ENCODE measurements at regions not wholly inside any gene's neighbourhood (a gene's known extent, or its start where the extent isn't known, plus 50 kb on each side); places are given as distances from the start of the nearest gene placed in this dataset.
A peak's percentile ranks its signal among the peaks of the same experiment; 100 is the strongest.

GRCh38 chr10:2874963-2875362, 192.4 kb upstream of the PFKP start:
- H3K9me3 Mint-ChIP-seq, result peaks cover 7% of the 10 kb centered on the region
- CTCF ChIA-PET, result no interaction called here
- peaks cover 3% of the 10 kb centered on the region for H3K27me3 Mint-ChIP-seq
- no peak overlapping the region for H3K27ac Mint-ChIP-seq
- no peaks in the 10 kb centered on the region for H3K4me1 Mint-ChIP-seq
- no peak overlapping the region for H3K4me3 Mint-ChIP-seq
- DNase-seq, result no peak
- no peaks in the 10 kb centered on the region for H3K36me3 Mint-ChIP-seq

DNA sequence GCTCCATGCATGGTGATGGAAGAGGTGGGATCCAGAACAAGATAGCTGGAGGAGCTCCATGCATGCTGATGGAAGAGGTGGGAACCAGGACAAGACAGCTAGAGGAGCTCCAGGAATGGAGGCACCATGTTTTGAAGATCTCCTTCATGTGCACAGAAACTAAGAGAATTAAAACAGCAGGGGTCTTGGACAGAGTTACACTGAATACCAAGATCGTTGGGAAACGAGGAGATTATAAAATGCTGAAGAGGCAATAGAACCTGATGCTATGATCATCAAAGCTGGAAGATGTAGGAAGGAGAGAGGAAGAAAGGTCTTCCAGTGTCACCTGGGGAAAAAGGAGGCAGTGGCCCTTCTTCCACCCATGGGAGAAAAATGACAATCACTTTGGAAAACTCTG, 193.6 kb upstream of the PFKP start:
- CTCF ChIA-PET, result no interaction called here
- H3K4me3 Mint-ChIP-seq, result no peak overlapping the region
- H3K36me3 Mint-ChIP-seq, result no peaks in the 10 kb centered on the region
- H3K4me1 Mint-ChIP-seq, result no peaks in the 10 kb centered on the region
- peaks cover 2% of the 10 kb centered on the region for H3K27me3 Mint-ChIP-seq
- peaks cover 7% of the 10 kb centered on the region for H3K9me3 Mint-ChIP-seq
- no peak for DNase-seq
- no peak overlapping the region for H3K27ac Mint-ChIP-seq

DNA sequence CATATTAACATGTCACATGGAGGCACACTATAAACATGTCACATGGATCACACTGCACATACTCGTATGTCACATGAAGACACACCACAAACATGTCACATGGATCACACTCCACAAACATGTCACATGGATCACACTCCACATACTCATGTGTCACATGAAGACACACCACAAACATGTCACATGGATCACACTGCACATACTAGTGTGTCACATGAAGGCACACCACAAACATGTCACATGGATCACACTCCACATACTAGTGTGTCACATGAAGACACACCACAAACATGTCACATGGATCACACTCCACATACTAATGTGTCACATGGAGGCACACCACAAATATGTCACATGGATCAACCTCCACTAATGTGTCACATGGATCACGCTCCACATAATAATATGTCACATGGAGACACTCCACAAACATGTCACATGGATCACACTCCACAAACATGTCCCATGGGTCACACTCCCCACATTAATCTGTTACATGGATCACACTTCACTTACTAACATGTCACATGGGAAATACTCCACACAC, 195.6 kb upstream of the PFKP start:
- no peaks in the 10 kb centered on the region for H3K4me1 Mint-ChIP-seq
- CTCF ChIA-PET, result no interaction called here
- H3K9me3 Mint-ChIP-seq, result peaks cover 9% of the 10 kb centered on the region
- H3K27me3 Mint-ChIP-seq, result peaks cover 4% of the 10 kb centered on the region
- H3K4me3 Mint-ChIP-seq, result no peak overlapping the region
- DNase-seq, result no peak
- H3K27ac Mint-ChIP-seq, result no peak overlapping the region
- H3K36me3 Mint-ChIP-seq, result no peaks in the 10 kb centered on the region

- no peak overlapping the region for H3K27ac Mint-ChIP-seq
- no peak overlapping the region for H3K4me3 Mint-ChIP-seq
- no peak for DNase-seq
- no peaks in the 10 kb centered on the region for H3K36me3 Mint-ChIP-seq
- CTCF ChIA-PET, result no interaction called here
- peaks cover 9% of the 10 kb centered on the region for H3K9me3 Mint-ChIP-seq
- no peaks in the 10 kb centered on the region for H3K4me1 Mint-ChIP-seq
- H3K27me3 Mint-ChIP-seq, result peaks cover 4% of the 10 kb centered on the region
These were observed 196.7 kb upstream of the PFKP start for GRCh38 chr10:2870654-2871053.

GRCh38 chr10:2867788-2868299, 199.5 kb upstream of the PFKP start:
- Mint-ChIP-seq H3K36me3 (no peaks in the 10 kb centered on the region), H3K4me3 (no peak overlapping the region), H3K9me3 (peaks cover 10% of the 10 kb centered on the region), H3K27me3 (peaks cover 4% of the 10 kb centered on the region), H3K4me1 (no peaks in the 10 kb centered on the region), H3K27ac (no peak overlapping the region)
- DNase-seq, result no peak
- CTCF ChIA-PET, result no interaction called here

- Mint-ChIP-seq H3K9me3 (peaks cover 3% of the 10 kb centered on the region), H3K27ac (no peak overlapping the region), H3K36me3 (no peaks in the 10 kb centered on the region), H3K4me1 (no peaks in the 10 kb centered on the region), H3K27me3 (peaks cover 4% of the 10 kb centered on the region), H3K4me3 (no peak overlapping the region)
- DNase-seq, result no peak
- CTCF ChIA-PET, result no interaction called here
These were observed 200.8 kb upstream of the PFKP start for GRCh38 chr10:2866569-2866968.

DNA sequence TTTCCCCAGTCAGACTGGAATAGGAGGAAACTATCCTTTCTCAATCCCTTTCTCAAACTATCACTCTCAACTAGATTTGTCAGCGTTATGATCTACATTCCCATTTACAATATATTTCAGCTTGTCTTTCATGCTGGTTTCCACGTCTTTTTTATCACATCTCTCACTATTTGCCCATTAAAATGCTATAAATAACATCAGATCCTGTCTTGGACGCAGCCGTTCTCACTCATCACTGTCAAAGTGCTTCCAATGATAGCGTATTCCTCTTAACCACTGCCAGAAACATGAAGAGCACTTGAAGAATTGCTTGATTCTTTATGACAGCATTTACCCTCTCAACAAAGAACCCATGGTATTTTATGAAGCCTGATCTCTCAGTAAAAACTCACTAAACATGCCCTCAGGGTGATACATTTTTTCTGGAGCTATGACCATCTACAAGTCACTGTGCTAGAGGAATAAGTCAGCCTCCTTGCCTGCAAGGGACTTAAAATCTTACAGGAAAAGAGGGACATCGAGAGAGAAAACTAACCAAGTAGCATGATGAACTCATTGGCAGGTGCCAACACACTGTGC, 205.6 kb upstream of the PFKP start:
- H3K27me3 Mint-ChIP-seq, result peaks cover 4% of the 10 kb centered on the region
- H3K4me1 Mint-ChIP-seq, result no peaks in the 10 kb centered on the region
- H3K36me3 Mint-ChIP-seq, result no peaks in the 10 kb centered on the region
- no peak for DNase-seq
- H3K27ac Mint-ChIP-seq, result no peak overlapping the region
- no peak overlapping the region for H3K4me3 Mint-ChIP-seq
- CTCF ChIA-PET, result interaction anchor here (0.7 kb wide), 1 partner anchor 32 kb away, joined by 3 read pairs; no protein-coding TSS in a partner anchor
- H3K9me3 Mint-ChIP-seq, result peaks cover 1% of the 10 kb centered on the region

DNA sequence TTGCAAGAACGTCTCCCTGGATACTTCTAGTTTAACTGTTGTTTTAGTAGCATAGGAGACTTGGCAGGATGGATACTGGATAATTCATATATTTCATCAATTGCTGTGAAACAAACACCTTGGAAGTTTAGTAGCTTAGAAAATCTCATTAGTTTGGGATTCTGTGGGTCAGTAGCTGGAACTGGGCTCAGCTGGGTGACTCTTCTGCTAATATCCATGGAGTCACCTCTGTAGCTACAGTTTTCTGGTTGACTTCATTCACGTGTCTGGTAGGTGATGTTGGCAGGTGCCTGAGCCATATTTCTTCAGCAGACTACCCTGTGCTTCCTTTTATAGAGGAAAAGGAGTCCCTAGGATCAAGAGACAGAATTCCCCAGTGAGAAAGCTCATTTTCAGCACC, 208.9 kb upstream of the PFKP start:
- H3K27me3 Mint-ChIP-seq, result peaks cover 4% of the 10 kb centered on the region
- H3K4me1 Mint-ChIP-seq, result no peaks in the 10 kb centered on the region
- no peaks in the 10 kb centered on the region for H3K36me3 Mint-ChIP-seq
- no peak overlapping the region for H3K27ac Mint-ChIP-seq
- CTCF ChIA-PET, result no interaction called here
- no peaks in the 10 kb centered on the region for H3K9me3 Mint-ChIP-seq
- DNase-seq, result no peak
- no peak overlapping the region for H3K4me3 Mint-ChIP-seq

- H3K27me3 Mint-ChIP-seq, result peaks cover 4% of the 10 kb centered on the region
- H3K27ac Mint-ChIP-seq, result no peak overlapping the region
- H3K4me1 Mint-ChIP-seq, result no peaks in the 10 kb centered on the region
- H3K36me3 Mint-ChIP-seq, result no peaks in the 10 kb centered on the region
- no peak overlapping the region for H3K4me3 Mint-ChIP-seq
- CTCF ChIA-PET, result no interaction called here
- no peak for DNase-seq
- H3K9me3 Mint-ChIP-seq, result no peaks in the 10 kb centered on the region
These were observed 210.8 kb upstream of the PFKP start for GRCh38 chr10:2856598-2856997.

DNA sequence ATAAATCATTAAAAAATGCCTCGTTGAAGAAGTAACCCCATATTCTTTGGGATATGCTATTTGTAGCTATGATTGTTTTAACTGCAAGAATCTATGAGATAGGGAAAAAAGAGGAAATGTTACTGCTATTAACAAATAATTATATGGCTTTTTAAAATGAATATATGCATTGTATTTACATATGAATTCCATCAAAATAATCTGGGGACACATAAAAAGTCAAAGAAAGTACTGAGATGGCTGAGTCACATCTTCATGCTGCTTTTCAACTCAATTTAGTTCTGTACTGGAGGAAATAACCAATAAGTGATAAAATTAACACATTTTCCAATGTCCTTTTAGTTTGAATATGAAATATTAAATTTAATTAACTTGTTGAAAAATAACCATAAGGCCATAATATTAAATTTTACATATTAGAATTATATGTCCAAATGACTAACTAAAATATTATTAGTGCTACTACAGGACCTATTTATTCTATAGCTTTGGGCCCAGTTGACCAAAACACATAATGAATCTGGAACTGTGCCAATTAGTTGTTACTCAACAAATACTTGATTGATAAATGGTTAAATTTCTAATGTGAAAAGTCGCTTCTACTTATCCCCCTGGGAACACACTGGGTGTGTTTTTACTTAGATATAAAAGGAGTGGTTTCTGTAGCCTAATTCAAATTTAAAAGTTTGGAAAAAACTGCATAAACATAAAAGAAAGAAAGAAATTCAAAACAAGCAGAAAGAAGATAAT, 214.6 kb upstream of the PFKP start:
- H3K9me3 Mint-ChIP-seq, result no peaks in the 10 kb centered on the region
- H3K4me3 Mint-ChIP-seq, result no peak overlapping the region
- no peak overlapping the region for H3K27ac Mint-ChIP-seq
- H3K27me3 Mint-ChIP-seq, result no peaks in the 10 kb centered on the region
- CTCF ChIA-PET, result no interaction called here
- no peaks in the 10 kb centered on the region for H3K4me1 Mint-ChIP-seq
- no peaks in the 10 kb centered on the region for H3K36me3 Mint-ChIP-seq
- no peak for DNase-seq

DNA sequence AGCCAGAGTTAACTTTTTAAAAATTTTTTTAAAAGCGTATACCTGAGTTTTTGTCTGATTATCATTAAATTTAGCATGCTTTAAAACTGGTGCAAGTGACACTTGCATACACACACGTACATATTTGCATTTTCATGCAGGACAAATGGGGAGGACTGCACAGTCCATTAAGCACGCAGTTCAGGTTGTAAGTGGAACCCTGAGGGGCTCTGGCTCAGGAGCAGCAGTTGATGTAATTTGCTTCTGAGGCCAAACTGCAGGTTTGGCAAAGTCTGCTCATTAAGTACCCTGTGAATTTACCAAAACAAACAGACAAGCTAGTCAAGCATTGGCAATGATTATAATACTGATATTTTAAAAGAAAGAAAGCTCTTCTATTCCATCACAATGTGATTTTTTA, 215.8 kb upstream of the PFKP start:
- no peak overlapping the region for H3K27ac Mint-ChIP-seq
- no peaks in the 10 kb centered on the region for H3K9me3 Mint-ChIP-seq
- H3K27me3 Mint-ChIP-seq, result no peaks in the 10 kb centered on the region
- no peaks in the 10 kb centered on the region for H3K4me1 Mint-ChIP-seq
- no peaks in the 10 kb centered on the region for H3K36me3 Mint-ChIP-seq
- no peak overlapping the region for H3K4me3 Mint-ChIP-seq
- CTCF ChIA-PET, result no interaction called here
- DNase-seq, result no peak

DNA sequence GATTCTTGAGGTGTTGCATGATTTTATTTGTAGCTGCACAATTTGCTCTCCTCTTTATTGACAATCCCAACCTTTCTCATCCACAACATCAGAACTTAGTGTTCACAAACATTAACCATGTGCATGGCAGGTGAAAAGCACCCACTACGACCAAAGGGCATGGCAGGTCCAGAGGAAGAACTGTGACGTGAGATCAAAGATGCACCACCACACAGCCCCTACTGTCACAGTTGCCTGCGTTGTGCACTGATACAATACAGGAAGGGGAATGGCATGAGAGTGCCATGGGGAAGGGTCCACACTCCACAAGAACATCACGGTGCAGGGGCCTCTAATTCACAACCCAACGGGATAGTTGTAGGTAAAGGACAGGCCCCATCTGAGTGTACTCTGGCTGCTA, 217.1 kb upstream of the PFKP start:
- CTCF ChIA-PET, result no interaction called here
- no peaks in the 10 kb centered on the region for H3K4me1 Mint-ChIP-seq
- no peaks in the 10 kb centered on the region for H3K27me3 Mint-ChIP-seq
- no peak overlapping the region for H3K4me3 Mint-ChIP-seq
- DNase-seq, result no peak
- no peaks in the 10 kb centered on the region for H3K36me3 Mint-ChIP-seq
- H3K9me3 Mint-ChIP-seq, result no peaks in the 10 kb centered on the region
- no peak overlapping the region for H3K27ac Mint-ChIP-seq

DNA sequence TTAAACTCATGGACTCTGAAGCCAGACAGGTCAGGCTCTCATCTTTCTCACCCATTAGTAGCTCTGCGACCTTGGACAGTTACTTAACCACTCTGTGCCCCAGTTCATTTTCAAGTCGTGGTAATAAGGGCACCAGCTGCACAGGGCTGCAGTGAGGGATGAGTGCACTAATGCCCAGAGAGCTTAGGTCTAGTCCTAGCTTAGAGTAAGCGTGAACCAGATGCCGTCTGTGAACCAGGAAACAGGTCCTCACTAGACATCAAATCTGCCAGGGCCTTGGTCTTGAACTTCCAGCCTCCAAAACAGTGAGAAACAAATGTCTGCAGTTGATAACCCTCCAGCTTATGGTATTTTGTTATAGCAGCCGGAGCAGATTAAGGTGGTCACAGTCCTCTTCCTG, 222.4 kb upstream of the PFKP start:
- Mint-ChIP-seq H3K4me1 (no peaks in the 10 kb centered on the region), H3K9me3 (no peaks in the 10 kb centered on the region), H3K27me3 (no peaks in the 10 kb centered on the region), H3K36me3 (no peaks in the 10 kb centered on the region), H3K4me3 (no peak overlapping the region), H3K27ac (no peak overlapping the region)
- no peak for DNase-seq
- CTCF ChIA-PET, result interaction anchor here (0.6 kb wide), 1 partner anchor 133 kb away, joined by 3 read pairs; no protein-coding TSS in a partner anchor

GRCh38 chr10:2839081-2839725, 228.1 kb upstream of the PFKP start:
- no peaks in the 10 kb centered on the region for H3K36me3 Mint-ChIP-seq
- H3K9me3 Mint-ChIP-seq, result no peaks in the 10 kb centered on the region
- H3K27me3 Mint-ChIP-seq, result peaks cover 8% of the 10 kb centered on the region
- H3K4me3 Mint-ChIP-seq, result no peak overlapping the region
- H3K4me1 Mint-ChIP-seq, result no peaks in the 10 kb centered on the region
- H3K27ac Mint-ChIP-seq, result no peak overlapping the region
- CTCF ChIA-PET, result interaction anchor here (0.6 to 1.8 kb wide), 4 partner anchors 20 to 1006 kb away, joined by 3 to 7 read pairs (median 4); no protein-coding TSS in a partner anchor
- DNase-seq, result peak; percentile 49

Measured in activated naive CD4-positive, alpha-beta T cell treated with anti-CD3 and anti-CD28 coated beads, Interleukin-2, amount 10 ng/mL, durations not matched to agents 7 days and 5 days (primary cell).